A673 (cell line): ENCODE measurements at regions not wholly inside any gene's neighbourhood (a gene's known extent, or its start where the extent isn't known, plus 50 kb on each side); places are given as distances from the start of the nearest gene placed in this dataset.

Experiments
- CTCF ChIP-seq: fragments of 300-800, 200-600 bp; sonication (generic); conservative IDR thresholded peaks from 2 replicates; pipeline ENCODE4 v1.5.1; 2017; ENCODE audit warnings: low read depth, mild to moderate bottlenecking, antibody characterized with exemption, low read length, moderate library complexity, mixed read lengths
- EZH2 ChIP-seq: fragments of 200-600 bp; sonication (generic); IDR thresholded peaks from 2 replicates; pipeline ENCODE4 v1.6.1; 2017; ENCODE audit warnings: borderline replicate concordance, low read depth, mild to moderate bottlenecking, mixed read lengths, antibody characterized with exemption, low read length; ENCODE audit not compliant: poor library complexity, severe bottlenecking

- TF ChIP-seq CTCF (no peak), EZH2 (no peak)
Measured at GRCh38 chr13:105758918-105759860, 776.3 kb downstream of the EFNB2 start.
